Glomerular visceral epithelial cell (primary cell): ENCODE measurements at regions not wholly inside any gene's neighbourhood (a gene's known extent, or its start where the extent isn't known, plus 50 kb on each side); places are given as distances from the start of the nearest gene placed in this dataset.

Experiments
- DNase-seq: peaks from one replicate; pipeline ENCODE4 v3.0.0-alpha.2; 2016; ENCODE audit errors: extremely low spot score

GRCh38 chr3:10555263-10555662 is 49.9 kb upstream of the ATP2B2 start:
- DNase-seq = no peak

- no peak for DNase-seq
Observed at GRCh38 chr3:10556312-10556711, 50.9 kb upstream of the ATP2B2 start.

DNA sequence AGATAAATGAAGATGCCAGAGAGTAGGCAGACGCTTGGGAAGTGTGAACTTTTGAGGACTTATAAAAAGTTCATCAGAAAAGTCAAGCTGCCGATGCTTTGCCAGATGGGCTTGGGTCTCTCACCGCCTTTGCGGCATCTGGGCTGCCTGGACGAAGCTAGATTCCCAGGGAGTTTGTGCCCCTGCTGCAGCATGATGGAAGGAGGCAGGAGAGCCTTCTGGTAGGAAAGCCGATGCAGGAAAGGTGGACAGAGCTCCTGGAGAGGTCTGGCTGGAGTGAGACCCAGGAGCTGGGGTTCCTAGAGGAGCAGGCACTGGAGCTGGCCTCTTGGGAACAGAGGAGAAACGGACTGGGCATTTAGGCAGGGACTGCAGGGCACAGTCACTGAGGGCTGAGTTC is 51.9 kb upstream of the ATP2B2 start:
- DNase-seq = no peak

- DNase-seq = peak; percentile 8
Observed at GRCh38 chr3:10557781-10558373, 52.5 kb upstream of the ATP2B2 start.

DNA sequence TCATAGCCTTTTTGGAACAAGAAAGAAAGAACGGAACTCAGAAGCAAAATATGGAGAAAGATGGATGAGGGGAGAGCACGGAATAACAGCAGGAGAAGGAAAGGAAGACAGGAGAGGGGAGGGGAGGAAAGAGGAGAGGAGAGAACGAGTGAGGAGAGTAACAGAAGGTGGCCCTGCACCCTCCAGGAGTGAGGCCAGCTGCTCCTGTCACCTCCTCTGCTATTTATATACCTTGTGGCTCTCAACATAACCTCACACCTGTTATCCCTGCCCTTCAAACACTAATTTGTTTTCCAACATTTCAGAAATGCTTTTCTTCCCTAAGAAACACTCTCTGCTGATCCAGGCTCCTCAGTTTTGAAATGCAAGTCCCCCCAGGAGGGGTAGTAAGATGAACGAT is 53.4 kb upstream of the ATP2B2 start:
- DNase-seq = no peak

- DNase-seq = no peak
Observed at GRCh38 chr3:10560060-10560861, 54.9 kb upstream of the ATP2B2 start.

DNA sequence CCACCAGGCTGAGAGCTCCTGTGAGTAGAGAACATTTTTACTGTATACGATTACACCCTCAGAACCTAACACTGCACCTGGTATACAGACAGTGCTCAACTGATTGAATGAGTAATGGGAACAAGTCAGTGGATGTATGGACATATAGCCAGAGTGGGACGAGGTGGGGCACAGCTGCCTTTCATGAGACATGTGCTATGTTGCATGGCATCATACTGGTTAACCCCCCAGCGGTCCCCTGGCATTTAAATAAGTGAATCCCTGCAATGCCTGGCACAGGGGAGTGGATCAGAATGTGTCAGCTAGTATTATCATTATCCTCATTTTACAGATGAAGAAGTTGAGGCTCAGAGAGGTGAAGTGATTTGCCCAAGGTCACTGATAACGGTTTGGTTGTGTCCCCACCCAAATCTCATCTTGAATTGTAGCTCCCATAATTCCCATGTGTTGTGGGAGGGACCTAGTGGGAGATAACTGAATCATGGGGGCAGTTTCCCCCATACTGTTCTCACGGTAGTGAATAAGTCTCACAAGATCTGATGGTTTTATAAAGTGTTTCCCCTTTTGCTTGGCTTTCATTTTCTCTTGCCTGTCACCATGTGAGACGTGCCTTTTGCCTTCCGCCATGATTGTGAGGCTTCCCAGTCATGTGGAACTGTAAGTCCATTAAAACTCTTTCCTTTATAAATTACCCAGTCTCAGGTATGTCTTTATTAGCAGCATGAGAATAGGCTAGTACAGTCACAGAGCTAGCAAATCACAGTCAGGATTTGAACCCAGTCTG is 56.0 kb upstream of the ATP2B2 start:
- no peak for DNase-seq

DNA sequence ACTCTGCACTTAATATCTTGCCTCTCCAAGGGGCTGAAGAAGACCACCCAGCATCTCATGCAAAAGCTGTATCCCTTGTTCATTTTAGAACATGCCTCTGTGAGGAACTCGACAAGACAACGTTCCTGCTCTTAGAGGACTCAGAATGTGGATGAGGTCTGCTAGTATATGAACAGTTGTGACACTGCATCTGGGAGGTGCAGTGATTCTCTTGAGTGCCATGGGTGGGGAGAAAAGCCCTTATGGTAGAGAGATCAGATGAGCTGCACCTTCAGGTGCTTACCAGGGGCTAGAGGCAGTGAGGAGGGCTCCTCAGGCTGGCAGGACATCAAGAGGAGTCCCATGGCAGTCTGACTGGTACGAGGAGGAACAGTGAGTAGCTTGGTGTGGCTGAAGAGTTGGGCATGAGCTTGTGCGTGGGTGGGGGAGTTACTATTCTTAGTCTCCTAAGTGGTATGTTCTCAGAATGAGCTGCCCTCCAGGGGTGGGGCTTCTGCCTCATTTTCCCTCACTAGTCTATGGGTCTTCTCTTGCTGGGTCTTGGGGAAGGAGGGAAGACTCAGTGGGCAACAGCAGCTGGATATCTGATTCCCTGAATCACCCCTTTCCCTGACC is 56.7 kb upstream of the ATP2B2 start:
- DNase-seq = no peak

DNA sequence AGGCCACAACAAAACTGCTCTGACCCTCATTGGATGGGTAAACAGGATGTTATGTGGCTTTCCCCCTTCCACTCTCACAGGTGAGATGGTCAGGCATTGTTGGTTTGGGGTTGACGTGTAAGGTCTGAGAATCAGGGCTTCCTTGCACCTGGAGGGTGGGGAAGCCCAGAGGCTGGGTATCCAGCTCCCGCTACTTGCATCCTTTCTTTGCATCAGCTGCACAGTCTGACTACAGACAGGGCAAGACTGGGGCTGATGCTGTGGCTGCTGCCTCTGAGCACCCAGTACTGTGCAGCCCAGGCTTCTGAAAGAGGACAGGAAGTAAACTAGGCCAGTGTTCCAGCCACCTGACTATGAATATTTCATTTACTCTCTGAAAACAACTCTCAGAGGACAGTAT is 58.0 kb upstream of the ATP2B2 start:
- DNase-seq = no peak

DNA sequence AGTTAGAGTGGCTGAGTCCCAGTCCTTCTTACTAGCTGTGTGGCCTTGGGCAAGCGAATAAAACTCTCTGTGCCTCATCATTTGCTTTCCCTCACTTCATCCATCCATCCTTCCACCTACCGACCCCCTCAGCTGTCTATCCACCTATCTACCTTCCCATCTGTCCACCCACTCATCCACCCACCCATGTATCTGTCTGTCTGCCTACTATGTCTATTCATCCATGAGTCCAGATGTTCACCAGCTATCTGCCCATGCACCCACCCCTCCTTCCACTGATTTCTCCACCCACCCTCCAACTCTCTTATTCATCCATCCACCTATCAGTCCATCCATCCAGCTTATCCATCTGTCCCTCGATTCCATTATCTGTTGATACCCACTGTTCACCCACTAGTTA is 60.4 kb upstream of the ATP2B2 start:
- no peak for DNase-seq

DNA sequence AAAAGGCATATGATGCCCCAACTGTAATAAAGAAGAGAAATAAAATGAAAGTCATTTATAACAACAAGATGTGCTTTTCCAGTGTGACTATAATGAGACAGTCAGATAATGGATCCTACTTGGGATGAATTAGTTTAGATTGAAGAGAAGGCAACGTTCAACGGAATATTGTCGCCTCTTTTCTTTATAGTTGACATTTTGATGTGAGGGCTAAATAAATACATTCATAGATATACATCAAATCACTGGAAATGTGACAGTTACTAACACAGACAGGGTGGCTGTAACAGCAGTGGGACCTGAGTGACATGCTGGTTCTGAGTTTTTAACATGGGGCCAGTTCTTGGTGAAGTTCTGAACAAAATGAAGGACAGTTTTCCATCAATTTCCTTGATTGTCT is 61.1 kb upstream of the ATP2B2 start:
- no peak for DNase-seq

DNA sequence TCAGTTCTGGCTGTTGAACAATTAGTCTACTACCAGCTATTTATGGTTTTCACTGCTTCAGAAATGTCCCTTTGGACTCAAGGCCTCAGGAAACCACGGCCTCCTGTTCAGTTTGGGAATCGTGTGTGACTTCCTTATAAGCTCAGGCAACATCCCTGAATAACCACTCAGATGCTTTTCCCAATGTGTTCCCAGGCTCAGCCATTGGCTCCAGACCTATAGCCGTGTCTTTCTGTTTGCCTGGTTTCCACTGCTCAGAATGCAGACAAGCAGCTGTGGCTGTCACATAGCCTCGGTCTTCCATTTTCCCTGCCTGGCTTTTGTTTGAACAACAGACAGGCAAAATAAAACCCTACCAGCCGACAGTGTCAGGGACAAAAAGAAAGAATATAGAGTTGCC is 63.2 kb upstream of the ATP2B2 start:
- no peak for DNase-seq

DNA sequence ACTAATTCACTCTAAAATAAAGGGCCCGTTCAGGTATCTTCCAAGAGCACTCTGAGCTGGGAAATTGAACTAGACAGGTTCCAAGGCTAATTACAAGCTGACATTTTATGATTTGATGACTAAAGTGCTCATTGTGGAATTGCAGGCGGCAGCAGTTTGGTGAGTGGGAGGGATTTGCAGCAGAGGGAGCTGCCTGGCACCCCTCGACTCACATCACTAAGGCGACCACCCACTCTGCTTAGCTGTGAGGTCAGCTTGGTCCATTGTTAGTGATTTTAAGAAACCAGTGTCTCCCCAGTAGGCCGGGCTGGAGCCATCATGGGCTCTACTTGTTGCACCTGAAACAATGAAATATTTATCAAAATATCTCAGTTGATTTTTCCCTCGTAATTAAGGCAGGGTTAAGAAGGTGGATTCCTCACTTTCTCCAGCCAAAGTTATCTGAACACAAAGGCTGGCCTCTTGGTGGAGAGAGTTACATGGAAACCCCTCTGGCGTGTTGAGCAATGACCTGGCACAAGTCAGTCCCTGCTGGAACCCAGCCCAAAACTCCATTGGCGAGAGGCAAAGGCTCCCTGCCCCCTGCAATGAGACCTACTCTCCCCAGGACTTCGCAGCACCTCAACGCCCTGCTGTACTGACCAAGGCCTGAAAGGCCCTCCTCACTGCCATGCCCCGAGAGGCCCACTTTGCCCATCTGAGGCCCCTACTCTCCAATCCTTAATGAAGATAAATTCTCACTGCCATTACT is 65.0 kb upstream of the ATP2B2 start:
- no peak for DNase-seq

DNA sequence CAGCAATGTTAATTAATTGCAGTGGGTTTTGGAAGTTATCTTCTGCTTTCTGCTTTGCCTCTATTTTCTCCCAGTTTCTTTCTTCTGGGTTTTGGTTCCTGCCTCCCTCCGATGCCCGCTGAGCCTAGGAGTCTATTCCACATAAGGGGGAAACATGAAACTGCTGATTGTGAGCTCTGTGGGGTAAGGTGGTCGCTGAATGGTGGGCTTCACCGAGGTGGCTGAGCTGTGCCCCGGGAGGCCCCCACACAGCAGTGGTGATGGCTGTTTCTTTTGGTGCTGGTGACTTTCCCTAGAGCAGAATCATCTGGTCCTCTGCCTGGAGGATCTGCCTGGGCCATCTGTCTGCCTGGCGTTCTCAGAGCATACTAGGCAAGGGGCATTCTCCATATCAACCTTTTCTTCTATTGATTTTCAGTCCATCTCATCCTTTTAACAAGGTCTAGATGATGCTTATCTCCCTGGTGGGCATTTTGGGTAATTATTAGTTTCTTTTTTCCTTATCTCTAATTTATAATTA is 68.8 kb upstream of the ATP2B2 start:
- DNase-seq = no peak

DNA sequence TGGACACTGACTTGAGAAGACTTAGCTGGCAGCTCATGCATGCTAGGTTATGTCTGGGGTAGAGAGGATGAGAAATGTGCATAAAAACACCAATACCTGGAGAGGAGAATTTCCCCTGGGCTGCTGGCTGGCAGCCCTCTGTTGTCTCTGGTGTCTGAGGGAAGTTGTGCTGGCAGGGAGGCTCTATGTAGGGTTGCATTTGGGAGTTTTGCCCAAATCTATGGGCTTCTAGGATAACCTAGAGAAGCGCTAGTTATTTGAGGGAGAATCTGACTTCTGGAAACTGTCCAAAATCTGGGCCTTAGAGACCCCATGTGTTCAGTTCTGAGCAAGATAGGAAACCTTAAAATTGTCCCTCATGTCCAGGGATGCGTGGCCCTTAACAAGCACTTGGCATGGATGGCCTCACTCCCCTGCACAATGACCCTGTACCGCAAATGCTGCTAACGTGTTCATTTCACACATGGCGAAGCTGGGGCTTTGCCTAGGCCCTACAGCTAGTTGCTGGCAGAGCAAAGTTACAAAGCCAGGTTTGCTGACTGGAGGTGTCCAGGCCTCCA is 70.3 kb upstream of the ATP2B2 start:
- DNase-seq = no peak

GRCh38 chr3:10577486-10577885 is 72.1 kb upstream of the ATP2B2 start:
- no peak for DNase-seq

GRCh38 chr3:10580426-10580825 is 75.0 kb upstream of the ATP2B2 start:
- DNase-seq = no peak

DNA sequence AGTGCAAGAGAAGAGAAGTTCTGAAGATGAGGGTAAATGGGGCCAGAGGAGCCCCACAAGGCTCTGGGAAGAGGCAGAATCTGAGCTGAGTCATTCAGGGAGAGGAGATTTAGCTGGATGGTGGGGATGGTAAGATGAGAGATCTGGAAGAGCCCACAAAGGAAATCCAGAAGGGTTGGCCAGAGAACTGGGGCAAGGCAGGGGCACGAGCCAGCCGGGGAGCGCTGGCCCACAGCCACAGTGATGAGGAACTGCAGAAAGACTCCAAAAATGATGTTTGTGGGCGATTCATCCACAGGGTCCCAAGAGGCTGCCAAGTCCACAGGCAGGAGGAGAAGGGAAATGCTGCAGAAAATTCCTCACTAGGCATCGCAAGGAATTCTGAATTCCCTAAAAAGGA is 75.9 kb upstream of the ATP2B2 start:
- no peak for DNase-seq

- DNase-seq = no peak
Observed at GRCh38 chr3:10581716-10582115, 76.3 kb upstream of the ATP2B2 start.

DNA sequence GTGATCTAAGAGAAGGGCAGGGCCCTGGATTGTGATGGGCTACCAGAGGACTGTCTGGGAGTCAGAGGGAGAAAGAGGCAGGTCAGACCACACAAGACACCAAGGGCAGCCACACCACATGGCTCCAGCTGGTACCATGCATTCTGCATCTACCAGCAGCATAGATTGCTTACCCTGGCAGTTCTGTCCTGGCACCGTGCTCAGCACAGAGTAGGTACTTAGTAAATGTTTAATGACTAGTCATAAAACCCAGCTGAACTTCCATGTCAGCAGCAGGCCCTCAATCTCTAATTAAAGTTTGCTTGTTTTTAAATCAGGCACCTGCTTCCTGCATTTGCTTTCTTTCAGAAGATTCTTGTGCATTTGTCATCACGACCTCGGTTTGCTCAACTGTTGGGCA is 77.3 kb upstream of the ATP2B2 start:
- DNase-seq = no peak
